ENCODE measurements at regions not wholly inside any gene's neighbourhood (a gene's known extent, or its start where the extent isn't known, plus 50 kb on each side); places are given as distances from the start of the nearest gene placed in this dataset.

- H3K9me1 ChIP-seq (ENCODE audit: control insufficient read depth, extremely low read depth, insufficient read depth, low read length), result no peaks in the 10 kb centered on the region
- dilution Hi-C loops (cut with MboI; ENCODE audit: extremely low pct_ligation_motif_present, low sequenced_read_pairs), result no loop called here
- H3K36me3 ChIP-seq (ENCODE audit: control insufficient read depth in 2 of 2, extremely low read depth in 1 of 2, insufficient read depth in 2 of 2, low read length in 2 of 2), result no peaks in the 10 kb centered on the region
- H3K9me3 ChIP-seq (ENCODE audit: control insufficient read depth, low read depth, low read length), result peaks cover 2% of the 10 kb centered on the region
- FAIRE-seq, result no peak
- no peaks in the 10 kb centered on the region for H3K27me3 ChIP-seq (ENCODE audit: control insufficient read depth, extremely low read depth, insufficient read depth, low read length)
- H3K4me3 ChIP-seq (ENCODE audit: control insufficient read depth in 2 of 3, extremely low read depth in 1 of 3, insufficient read depth in 2 of 3, low read depth in 1 of 3, low read length in 3 of 3), result no peak overlapping the region
- H3K27ac ChIP-seq (ENCODE audit: control insufficient read depth, insufficient read depth, low read length), result no peak overlapping the region
- H4K20me1 ChIP-seq (ENCODE audit: control insufficient read depth, extremely low read depth, insufficient read depth, low read length), result no peaks in the 10 kb centered on the region
- TF ChIP-seq CTCF (optimal IDR thresholded peaks at IDR 0.05 in 1 of 3, IDR thresholded peaks at IDR 0.05 in 1 of 3, conservative IDR thresholded peaks at IDR 0.05 in 1 of 3; ENCODE audit: extremely low read depth in 1 of 3, insufficient read depth in 2 of 3, low read length in 3 of 3), result no peak
- TF ChIP-seq EZH2 (IDR thresholded peaks at IDR 0.05; ENCODE audit: low read length), result no peak
- no peaks in the 10 kb centered on the region for H3K4me1 ChIP-seq (ENCODE audit: control insufficient read depth, extremely low read depth, insufficient read depth, low read length)
- H3K79me2 ChIP-seq (ENCODE audit: control insufficient read depth, insufficient read depth, low read length), result no peaks in the 10 kb centered on the region
- DNase-seq (ENCODE audit: low read depth, low spot score), result no peak
- H2AFZ ChIP-seq (ENCODE audit: control insufficient read depth, low read length), result no peak overlapping the region
- H3K4me2 ChIP-seq (ENCODE audit: control insufficient read depth, extremely low read depth, insufficient read depth, low read depth, low read length), result no peak overlapping the region
- no peak overlapping the region for H3K9ac ChIP-seq (ENCODE audit: control insufficient read depth, extremely low read depth, insufficient read depth, low read length)
Observed at GRCh38 chr2:6211236-6211635, 519.1 kb downstream of the SOX11 start.

- Histone ChIP-seq H3K4me2 (ENCODE audit: control insufficient read depth, extremely low read depth, insufficient read depth, low read depth, low read length) (no peak overlapping the region), H4K20me1 (ENCODE audit: control insufficient read depth, extremely low read depth, insufficient read depth, low read length) (no peaks in the 10 kb centered on the region), H3K9ac (ENCODE audit: control insufficient read depth, extremely low read depth, insufficient read depth, low read length) (no peak overlapping the region), H3K36me3 (ENCODE audit: control insufficient read depth in 2 of 2, extremely low read depth in 1 of 2, insufficient read depth in 2 of 2, low read length in 2 of 2) (no peaks in the 10 kb centered on the region), H3K9me3 (ENCODE audit: control insufficient read depth, low read depth, low read length) (peaks cover 2% of the 10 kb centered on the region), H3K4me1 (ENCODE audit: control insufficient read depth, extremely low read depth, insufficient read depth, low read length) (no peaks in the 10 kb centered on the region), H3K4me3 (ENCODE audit: control insufficient read depth in 2 of 3, extremely low read depth in 1 of 3, insufficient read depth in 2 of 3, low read depth in 1 of 3, low read length in 3 of 3) (no peak overlapping the region), H3K79me2 (ENCODE audit: control insufficient read depth, insufficient read depth, low read length) (no peaks in the 10 kb centered on the region), H3K27me3 (ENCODE audit: control insufficient read depth, extremely low read depth, insufficient read depth, low read length) (no peaks in the 10 kb centered on the region), H3K9me1 (ENCODE audit: control insufficient read depth, extremely low read depth, insufficient read depth, low read length) (no peaks in the 10 kb centered on the region), H3K27ac (ENCODE audit: control insufficient read depth, insufficient read depth, low read length) (no peak overlapping the region), H2AFZ (ENCODE audit: control insufficient read depth, low read length) (no peak overlapping the region)
- dilution Hi-C loops (cut with MboI; ENCODE audit: extremely low pct_ligation_motif_present, low sequenced_read_pairs), result no loop called here
- no peak for DNase-seq (ENCODE audit: low read depth, low spot score)
- TF ChIP-seq CTCF (optimal IDR thresholded peaks at IDR 0.05 in 1 of 3, IDR thresholded peaks at IDR 0.05 in 1 of 3, conservative IDR thresholded peaks at IDR 0.05 in 1 of 3; ENCODE audit: extremely low read depth in 1 of 3, insufficient read depth in 2 of 3, low read length in 3 of 3) (no peak), EZH2 (IDR thresholded peaks at IDR 0.05; ENCODE audit: low read length) (no peak)
- FAIRE-seq, result no peak
Observed at GRCh38 chr2:6212491-6212890, 520.3 kb downstream of the SOX11 start.
